Fibroblast of villous mesenchyme (primary cell): ENCODE measurements at regions not wholly inside any gene's neighbourhood (a gene's known extent, or its start where the extent isn't known, plus 50 kb on each side); places are given as distances from the start of the nearest gene placed in this dataset.

ENCODE experiments used
- DNase-seq: peaks from one replicate; pipeline ENCODE4 v3.0.0-alpha.2; 2010; ENCODE audit warnings: low read depth
- H3K4me3 ChIP-seq: 2 replicates; pipeline ENCODE4 v1.5.1; 2011; ENCODE audit warnings: low read depth, mild to moderate bottlenecking, low read length
- CTCF ChIP-seq: IDR thresholded peaks from 2 replicates; pipeline ENCODE4 v1.5.1; 2012; ENCODE audit warnings: low read depth, mild to moderate bottlenecking, low read length; ENCODE audit not compliant: insufficient read depth

- H3K4me3 ChIP-seq, result no peak overlapping the region
- no peak for TF ChIP-seq CTCF
- DNase-seq, result no peak
Observed at GRCh38 chr3:95442766-95443165, 1371.6 kb upstream of the EPHA6 start.

- TF ChIP-seq CTCF, result no peak
- no peak overlapping the region for H3K4me3 ChIP-seq
- DNase-seq, result no peak
Observed at GRCh38 chr3:95449841-95450240, 1364.6 kb upstream of the EPHA6 start.

- no peak for TF ChIP-seq CTCF
- H3K4me3 ChIP-seq, result no peak overlapping the region
- DNase-seq, result no peak
Observed at GRCh38 chr3:95453242-95453641, 1361.2 kb upstream of the EPHA6 start.

- no peak for DNase-seq
- no peak overlapping the region for H3K4me3 ChIP-seq
- TF ChIP-seq CTCF, result no peak
Observed at GRCh38 chr3:95456835-95457234, 1357.6 kb upstream of the EPHA6 start.

- no peak for TF ChIP-seq CTCF
- no peak for DNase-seq
- H3K4me3 ChIP-seq, result no peak overlapping the region
Observed at GRCh38 chr3:95459706-95460105, 1354.7 kb upstream of the EPHA6 start.

- no peak overlapping the region for H3K4me3 ChIP-seq
- DNase-seq, result no peak
- TF ChIP-seq CTCF, result no peak
Observed at GRCh38 chr3:95460274-95460673, 1354.1 kb upstream of the EPHA6 start.

- TF ChIP-seq CTCF, result no peak
- H3K4me3 ChIP-seq, result no peak overlapping the region
- peak; percentile 1 for DNase-seq
Observed at GRCh38 chr3:95462161-95462560, 1352.2 kb upstream of the EPHA6 start.
